ENCODE measurements at regions not wholly inside any gene's neighbourhood (a gene's known extent, or its start where the extent isn't known, plus 50 kb on each side); places are given as distances from the start of the nearest gene placed in this dataset.

- DNase-seq: no peak
Measured at GRCh38 chr9:18159254-18159653, 314.7 kb upstream of the ADAMTSL1 start.

DNA sequence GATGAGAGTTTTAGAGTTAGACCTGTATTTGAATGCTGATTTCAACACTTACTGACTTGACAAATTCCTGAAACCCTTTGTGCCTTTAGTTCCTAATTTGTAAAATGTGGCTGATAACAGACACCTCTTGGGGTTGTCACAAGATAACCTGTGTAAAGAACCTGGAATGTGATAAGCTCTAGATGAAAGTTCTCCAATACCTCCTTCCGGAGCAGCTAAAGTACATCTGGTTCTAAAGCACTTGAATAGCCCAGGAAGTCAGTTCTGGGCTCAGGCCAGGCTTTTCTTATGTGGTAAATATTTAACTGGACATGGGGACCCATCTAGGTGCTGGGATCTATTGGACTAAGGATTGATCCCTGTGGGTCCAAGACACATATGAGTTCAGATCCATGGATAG, 310.8 kb upstream of the ADAMTSL1 start:
- no peak for DNase-seq

- DNase-seq: no peak
Measured at GRCh38 chr9:18167733-18168132, 306.2 kb upstream of the ADAMTSL1 start.

GRCh38 chr9:18173923-18174322, 300.0 kb upstream of the ADAMTSL1 start:
- no peak for DNase-seq

DNA sequence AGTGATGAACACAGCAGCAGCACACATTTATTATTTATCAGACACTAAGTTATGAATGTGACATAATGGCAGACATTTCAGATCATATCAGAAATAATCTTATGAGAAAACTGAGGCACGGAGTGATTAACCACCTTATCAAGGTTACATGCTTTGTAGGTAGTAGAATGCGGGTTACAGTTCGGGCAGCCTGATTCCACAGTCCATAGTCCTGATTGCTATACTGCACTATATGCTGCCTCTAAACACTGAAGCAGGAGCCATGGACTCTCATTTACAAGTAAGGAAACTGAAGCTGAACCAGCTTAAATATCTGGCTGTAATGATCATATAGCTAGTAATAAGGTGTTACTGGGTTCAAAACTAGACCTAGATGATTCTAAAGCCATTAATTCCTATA, 291.3 kb upstream of the ADAMTSL1 start:
- DNase-seq: no peak

DNA sequence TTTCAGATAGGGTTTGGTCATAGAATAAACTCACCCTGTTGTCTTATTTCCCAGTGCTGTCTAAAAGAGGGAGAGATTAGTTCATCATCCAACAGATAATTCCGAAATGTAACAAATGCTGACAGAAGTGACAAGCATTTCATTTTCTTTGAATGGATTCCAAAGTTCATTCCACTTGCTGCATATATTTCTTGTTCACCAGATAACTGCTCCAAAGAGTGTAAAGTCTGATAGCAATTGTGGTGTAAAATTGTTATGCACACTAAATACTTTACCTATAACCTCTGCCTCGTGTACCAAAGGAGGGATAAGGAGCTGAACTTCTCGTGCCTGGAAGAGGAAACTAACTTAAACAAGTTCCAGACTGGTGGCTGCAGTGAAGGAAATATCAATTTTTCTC, 290.0 kb upstream of the ADAMTSL1 start:
- DNase-seq: no peak

GRCh38 chr9:18184401-18184800, 289.6 kb upstream of the ADAMTSL1 start:
- no peak for DNase-seq

- DNase-seq: no peak
Measured at GRCh38 chr9:18185196-18185595, 288.8 kb upstream of the ADAMTSL1 start.

DNA sequence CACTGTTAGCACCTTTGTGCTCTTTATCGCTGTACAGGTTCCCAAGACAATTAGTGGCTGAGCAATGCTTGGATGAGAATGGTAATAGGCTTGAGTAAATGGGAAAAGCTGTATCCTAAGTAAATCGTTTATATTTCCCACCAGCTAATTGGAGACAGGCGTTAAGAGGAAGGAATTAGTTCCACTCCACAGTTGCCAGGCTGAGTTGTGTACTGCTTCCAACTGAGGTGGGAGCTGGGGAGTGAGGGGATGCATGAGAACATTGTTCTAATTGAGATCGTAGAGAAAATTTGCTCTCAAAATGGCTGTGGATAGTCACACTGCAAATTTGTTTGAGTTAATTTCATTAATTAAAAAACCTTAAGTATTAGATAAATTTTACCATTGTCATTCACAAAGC, 285.0 kb upstream of the ADAMTSL1 start:
- DNase-seq: no peak

DNA sequence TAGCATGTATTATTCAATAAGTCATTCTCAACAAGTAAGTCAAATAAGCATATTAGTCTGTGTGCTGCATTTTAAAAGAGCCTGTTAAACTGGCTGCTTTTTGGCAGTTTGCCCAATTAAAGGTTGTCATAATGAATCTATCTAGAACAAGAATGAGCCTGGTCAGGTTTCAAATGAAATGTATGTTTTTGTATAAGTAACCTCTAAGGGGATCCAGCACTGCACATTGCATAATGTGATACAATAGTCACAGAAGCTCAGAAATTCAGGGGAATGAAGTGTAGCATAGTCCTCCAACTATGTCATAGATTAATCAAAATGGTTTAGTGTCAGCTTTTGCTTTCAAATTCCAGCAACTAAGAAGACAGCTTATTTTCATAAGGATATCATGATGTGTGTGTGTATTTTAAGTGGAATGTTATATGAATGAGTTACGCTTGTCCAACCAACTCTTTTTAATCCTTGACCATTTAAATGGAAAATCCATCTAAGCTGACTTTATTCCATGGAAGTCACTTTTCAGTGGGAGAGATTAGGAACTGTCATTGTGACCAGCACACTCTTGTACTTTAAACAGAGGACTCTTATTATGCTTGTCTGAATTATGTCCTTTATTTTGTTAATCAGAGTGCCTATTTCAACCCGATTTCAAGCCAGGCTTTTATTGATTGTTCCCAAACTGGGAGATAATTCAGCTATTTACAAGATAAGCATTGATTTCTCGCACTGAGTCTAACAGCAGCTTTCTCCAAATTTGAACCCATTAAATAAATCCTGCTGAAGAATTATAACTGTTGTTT, 283.9 kb upstream of the ADAMTSL1 start:
- no peak for DNase-seq

- DNase-seq: no peak
Measured at GRCh38 chr9:18190671-18191374, 283.1 kb upstream of the ADAMTSL1 start.

- no peak for DNase-seq
Measured at GRCh38 chr9:18194316-18194715, 279.6 kb upstream of the ADAMTSL1 start.

GRCh38 chr9:18195223-18195622, 278.7 kb upstream of the ADAMTSL1 start:
- DNase-seq: no peak

GRCh38 chr9:18202924-18203323, 271.0 kb upstream of the ADAMTSL1 start:
- no peak for DNase-seq

- no peak for DNase-seq
Measured at GRCh38 chr9:18207735-18208134, 266.2 kb upstream of the ADAMTSL1 start.

DNA sequence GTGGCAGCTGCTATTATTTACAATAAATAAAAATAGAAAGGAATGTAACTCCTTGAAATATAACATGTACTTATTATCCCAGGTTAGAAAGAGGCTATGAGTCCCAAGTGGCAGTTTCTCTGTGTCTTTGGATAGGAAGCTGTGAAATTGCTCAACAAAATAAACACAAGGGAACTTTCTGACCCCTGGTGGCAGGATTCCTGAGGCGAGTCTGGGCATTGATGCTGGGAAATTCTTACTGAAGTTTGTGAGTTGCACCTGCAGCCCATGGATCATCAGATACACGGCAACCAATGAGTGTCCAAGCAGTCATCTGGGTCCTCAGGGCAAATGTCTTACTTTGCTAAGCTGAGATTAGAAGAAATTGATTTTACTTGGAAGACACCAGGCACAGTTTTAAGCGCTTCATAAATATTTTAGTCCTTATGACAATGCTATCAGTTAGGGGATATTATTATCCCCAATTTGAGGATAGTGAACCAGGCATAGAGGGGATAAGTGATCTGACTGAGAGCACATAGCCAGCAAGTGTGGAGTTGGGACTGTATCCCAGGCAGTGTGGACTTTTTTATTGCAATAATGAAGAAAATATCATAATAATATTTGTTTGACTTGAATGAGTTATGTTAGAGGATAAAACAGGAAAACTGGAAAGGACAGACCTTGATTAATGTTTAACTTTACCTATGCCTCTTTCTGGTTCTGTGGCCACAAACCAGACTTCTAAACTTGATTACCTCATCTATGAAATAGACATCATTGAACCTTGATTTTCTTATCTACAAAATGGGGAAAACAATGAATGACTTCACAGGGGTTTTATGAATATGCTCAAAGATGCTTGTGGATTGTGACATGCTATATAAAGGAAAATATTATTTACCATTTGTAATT, 265.5 kb upstream of the ADAMTSL1 start:
- peak; percentile 30 for DNase-seq

DNA sequence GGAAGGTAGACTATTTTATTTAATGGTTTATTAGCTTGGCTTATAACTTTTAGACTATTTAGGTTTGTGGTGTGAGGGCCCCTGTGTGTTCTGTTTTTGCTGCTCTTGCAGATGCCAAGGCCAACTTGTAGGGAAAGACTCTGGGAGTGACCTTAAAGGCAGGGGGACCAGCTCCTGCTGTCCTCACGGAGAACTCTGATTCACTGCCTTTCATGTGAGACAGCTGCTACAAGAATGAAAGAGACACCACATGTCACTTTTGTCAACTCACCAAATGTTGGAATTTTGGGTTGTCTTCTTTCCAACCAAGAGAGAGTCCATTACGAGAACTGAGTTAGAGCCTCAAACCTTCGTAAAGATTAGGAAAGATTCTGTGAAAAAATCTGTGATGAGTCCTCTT, 258.3 kb upstream of the ADAMTSL1 start:
- DNase-seq: no peak

DNA sequence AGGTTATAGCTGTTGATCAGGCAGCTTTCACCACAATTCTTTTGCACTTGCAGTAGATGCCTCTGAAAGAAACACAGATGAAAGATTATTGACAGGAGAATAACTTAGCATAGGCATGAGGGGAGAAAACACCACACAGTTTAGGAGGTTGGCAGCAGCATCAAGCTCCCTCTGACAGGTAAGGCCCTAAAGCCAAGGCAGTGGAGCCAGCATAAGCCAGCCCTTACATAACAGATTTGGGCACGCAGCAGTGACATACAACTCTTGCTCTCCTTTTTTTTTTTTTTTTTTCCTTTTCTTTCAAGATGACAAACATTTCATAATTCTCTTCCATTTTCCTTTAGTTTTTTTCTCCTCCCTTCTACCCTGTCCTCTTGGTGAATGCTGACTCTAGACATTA, 257.6 kb upstream of the ADAMTSL1 start:
- no peak for DNase-seq

- no peak for DNase-seq
Measured at GRCh38 chr9:18228101-18228500, 245.9 kb upstream of the ADAMTSL1 start.

DNA sequence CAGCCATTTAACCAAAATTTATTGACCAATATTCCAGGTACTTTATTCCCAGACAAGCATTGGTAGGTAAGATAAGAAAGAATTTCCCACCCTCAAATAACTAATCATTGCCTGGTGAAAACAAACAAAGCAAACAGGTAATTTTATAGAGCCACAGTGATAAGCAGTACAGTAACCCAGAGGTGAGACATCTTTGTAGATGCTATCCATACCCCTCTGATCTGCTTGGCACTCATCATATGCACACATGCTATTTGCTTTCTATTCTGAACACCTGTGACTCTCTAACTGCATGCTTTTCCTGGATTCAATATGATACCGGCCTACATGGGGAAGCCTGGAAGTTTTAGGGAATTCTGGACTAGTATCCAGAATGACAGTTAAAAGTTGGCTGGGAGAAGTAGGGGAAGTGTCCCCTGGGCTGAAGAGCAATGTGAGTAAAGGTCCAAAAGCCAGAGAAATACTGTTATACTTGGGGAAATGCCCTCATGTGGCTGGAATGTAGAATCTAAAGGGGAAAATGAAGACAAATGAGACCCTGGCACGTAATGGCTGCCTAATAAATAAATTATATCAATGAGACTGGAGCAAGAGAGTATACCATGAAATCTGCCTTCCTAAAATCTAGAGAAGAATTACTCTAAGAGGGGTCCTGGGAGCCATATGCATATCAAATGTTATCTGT, 243.8 kb upstream of the ADAMTSL1 start:
- DNase-seq: no peak

DNA sequence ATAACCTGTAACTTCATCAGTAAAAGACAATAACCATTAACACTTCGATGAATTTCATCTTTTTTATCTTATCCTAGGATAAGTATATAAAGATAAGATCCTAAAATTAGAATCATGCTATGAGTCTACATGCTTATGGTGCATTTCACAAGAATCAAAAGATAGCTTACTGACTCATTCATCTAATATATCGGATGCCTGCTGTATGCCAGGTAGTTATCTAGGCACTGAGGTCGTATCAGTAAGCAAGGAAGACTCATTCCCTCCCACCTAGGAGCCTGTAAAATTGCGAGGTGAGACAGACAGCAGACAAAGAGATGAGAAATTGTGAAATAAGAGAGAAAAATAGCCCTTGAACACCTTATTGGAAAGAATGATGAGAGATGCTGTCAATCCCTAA, 240.6 kb upstream of the ADAMTSL1 start:
- DNase-seq: no peak

GRCh38 chr9:18233776-18234445, 240.0 kb upstream of the ADAMTSL1 start:
- DNase-seq: no peak
